ENCODE measurements at regions not wholly inside any gene's neighbourhood (a gene's known extent, or its start where the extent isn't known, plus 50 kb on each side); places are given as distances from the start of the nearest gene placed in this dataset.

GRCh38 chr4:32133141-32133540 lies 1413.0 kb downstream of the PCDH7 start:
- TF ChIP-seq, protein P1, sequence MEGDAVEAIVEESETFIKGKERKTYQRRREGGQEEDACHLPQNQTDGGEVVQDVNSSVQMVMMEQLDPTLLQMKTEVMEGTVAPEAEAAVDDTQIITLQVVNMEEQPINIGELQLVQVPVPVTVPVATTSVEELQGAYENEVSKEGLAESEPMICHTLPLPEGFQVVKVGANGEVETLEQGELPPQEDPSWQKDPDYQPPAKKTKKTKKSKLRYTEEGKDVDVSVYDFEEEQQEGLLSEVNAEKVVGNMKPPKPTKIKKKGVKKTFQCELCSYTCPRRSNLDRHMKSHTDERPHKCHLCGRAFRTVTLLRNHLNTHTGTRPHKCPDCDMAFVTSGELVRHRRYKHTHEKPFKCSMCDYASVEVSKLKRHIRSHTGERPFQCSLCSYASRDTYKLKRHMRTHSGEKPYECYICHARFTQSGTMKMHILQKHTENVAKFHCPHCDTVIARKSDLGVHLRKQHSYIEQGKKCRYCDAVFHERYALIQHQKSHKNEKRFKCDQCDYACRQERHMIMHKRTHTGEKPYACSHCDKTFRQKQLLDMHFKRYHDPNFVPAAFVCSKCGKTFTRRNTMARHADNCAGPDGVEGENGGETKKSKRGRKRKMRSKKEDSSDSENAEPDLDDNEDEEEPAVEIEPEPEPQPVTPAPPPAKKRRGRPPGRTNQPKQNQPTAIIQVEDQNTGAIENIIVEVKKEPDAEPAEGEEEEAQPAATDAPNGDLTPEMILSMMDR (conservative IDR thresholded peaks at IDR 0.05; ENCODE audit: low read length) = no peak
- TF ChIP-seq EZH2phosphoT487 (IDR thresholded peaks at IDR 0.05; ENCODE audit: borderline replicate concordance) = no peak

Measured in Loucy (cell line).